HL-60/S4 treated with phorbol 12-myristate 13-acetate at 8.2 ng/mL for 4 days and 3 days (cell line): ENCODE measurements at regions not wholly inside any gene's neighbourhood (a gene's known extent, or its start where the extent isn't known, plus 50 kb on each side); places are given as distances from the start of the nearest gene placed in this dataset.

Experiments
- in situ Hi-C: fragments of 300-500 bp; cut with MboI; formaldehyde crosslinking; loops from 2 replicates; pipeline ENCODE4 v1.15.0; 2022; ENCODE audit warnings: low sequenced_read_pairs

DNA sequence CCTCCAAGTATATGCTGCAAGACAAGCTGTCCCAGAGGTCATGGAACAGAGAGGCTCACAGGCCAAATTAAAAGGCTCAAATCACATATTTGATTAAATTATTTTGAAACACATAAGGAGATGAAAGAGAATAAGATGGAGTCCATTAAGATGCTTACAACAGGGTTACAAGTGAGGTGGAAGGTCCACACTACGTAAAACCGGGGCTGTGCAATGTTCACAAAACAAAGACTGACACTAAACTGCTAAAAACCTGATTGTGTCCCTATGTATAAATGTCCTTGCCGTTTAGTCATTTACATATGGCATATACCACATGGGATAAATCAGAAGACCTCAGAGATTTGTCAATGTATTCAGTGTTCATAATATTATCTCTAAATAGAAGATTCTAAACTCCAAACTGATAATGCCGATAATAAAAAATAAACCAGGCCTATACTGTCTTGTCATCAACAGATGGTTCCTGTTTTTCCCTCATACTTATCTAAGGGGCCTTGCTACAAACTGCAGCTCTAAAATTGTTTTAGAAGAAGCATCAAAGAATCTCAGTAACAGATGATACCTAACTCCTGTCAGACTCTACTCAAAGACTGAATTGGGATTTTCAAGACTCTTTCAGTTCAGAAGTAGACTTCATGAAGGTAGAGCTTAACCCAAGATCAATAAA lies 51.8 kb upstream of the RIPOR2 start:
- in situ Hi-C loops, result no loop called here

DNA sequence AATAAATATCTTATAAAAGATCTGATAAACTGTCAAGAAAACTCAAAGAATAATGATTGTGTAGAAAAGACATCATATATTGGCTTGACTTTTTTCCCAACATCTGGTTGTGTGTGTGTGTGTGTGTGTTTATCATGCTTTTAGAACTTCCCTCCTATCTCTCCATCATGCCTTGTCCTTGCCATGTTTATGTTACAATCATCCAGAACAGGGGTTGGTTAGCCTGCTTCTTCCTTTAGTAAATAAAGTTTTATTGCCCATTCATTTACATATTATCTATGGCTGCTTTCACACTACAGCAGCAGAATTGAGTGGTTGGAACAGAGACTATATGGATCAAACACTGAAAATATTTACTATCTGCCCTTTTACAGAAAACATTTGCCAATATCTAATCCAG lies 52.8 kb upstream of the RIPOR2 start:
- in situ Hi-C loops, result no loop called here

DNA sequence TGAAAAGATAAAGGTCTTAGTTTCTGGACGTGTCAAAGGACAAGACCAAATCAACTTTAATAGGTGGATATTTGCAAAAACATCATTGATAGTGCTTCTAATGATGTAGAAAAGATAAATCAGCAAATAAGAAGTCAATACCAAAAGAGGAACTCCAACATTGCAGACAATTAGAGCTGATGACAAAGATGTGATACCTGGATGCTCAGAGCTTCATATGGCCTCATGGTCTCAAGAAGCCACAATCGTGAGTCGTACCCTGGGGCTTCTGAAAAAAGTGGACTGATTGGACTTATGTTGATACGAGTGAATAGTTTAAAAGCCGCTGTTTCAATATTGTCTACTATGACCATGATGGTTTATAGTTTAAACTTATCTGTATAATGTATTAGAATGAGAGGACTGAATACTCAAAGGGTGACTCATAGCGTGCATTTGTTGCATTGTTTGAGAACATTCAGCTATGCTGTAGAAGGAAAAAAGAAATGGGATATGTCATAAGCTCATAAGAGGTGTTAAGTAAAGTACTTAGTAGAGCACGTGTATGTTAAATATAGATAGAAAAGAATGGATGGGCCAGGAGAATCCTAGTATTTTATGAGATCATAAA lies 54.6 kb upstream of the RIPOR2 start:
- in situ Hi-C loops, result no loop called here

DNA sequence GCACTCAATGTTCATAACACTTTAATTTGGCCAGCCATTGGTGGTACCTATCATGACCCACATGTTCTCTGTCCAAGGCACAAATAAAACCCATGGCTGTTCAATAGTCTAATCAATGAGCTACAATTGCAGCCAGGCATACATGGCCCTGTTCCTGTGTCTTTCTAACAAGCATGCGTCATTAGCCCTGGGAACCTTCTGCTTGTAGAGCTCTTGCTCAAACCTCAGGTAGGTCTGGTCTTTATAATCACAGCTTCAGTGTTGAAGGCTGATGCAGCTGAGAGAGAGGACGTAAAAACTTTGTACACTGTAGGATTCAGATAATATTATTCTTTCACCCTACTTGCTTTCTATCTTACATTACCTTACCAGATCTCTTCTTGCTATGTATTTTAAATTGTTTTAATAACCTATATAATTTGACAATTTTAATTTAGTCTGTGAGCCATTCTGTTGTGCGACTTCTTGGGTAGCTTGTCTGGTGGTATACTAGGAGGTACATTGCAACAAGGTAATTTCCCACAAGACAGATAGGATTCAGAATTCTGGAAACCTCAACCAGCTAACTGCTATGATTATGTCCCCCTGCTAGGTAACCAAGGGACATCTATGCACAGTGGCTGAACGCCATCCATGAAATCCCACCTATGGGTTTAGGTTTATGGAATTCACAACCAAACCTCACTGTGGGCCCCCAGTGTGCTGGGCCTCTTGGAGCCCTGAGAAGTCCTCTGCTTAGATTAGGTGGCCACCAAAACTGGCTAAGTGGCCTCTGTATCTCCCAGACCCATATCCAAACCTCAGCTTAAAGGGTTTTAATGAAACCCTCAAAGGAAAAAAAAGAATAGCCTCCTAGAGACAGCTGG lies 55.4 kb upstream of the RIPOR2 start:
- in situ Hi-C loops, result no loop called here

DNA sequence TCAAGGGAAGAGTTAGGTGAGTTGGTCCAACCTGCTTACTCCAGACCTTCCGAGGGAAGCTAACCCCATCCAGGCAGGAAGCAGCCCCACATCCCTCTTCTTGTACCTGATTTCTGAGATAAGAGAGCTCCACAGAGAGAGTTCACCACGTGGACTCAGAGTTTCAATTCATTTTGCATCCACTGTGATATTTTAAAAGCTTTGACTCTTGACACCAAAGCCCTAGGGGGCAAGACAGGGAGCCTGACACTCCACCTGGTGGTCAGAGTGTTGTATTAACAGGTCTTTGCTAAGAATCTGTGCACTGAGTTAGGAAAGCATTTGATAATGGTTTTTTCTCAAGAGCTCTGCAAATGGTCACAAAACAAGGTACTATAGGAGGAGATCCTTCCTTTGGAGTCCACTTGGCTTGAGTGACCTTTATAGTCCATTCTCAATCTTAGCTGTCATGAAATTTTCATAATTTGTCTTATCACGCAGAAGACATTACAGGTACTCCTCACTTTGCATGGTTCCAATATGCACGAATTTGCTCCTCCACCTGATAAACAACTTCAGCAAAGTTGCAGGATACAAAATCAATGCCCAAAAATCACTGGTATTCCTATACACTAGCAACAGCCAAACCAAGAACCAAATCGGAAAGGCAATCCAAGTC lies 56.2 kb upstream of the RIPOR2 start:
- in situ Hi-C loops, result no loop called here

DNA sequence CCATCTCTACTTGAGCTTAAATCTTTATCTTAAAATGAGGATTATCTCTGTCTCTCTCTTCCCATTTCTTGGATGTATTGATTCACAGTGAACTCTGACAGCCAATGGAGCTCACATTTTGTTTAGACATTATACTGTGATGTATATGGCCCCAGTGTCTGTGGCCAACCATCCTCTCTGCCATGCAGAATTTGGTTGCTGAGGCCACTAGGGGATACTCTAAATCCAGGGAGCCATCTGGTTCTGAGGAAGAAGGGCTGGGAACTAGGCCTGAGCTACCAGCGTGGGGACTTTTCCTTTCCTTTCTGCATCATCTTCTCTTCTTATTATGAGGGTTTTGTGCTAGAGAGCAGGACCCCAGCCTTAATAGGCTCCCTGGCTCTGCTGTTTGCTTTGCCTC lies 59.1 kb upstream of the RIPOR2 start:
- in situ Hi-C loops, result no loop called here

DNA sequence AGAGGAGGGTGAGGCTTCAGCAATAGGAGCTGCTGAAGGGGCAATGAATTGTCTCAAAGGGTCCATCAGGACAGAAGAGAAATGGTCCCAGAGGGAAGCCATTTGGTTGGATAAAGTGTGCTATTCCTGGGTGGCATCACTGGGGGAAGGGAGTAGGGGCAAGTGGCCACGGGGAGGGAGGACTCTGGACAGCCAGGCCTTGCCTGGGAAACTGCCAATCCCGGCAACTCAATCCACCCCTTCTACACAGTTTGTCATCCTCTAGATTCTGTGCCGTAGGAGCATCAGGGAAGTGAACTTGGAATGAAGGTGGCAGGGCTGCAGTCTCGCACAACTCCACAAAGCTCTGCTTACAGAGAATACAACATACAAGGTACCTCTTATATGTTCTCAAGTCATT lies 59.5 kb upstream of the RIPOR2 start:
- in situ Hi-C loops, result no loop called here

DNA sequence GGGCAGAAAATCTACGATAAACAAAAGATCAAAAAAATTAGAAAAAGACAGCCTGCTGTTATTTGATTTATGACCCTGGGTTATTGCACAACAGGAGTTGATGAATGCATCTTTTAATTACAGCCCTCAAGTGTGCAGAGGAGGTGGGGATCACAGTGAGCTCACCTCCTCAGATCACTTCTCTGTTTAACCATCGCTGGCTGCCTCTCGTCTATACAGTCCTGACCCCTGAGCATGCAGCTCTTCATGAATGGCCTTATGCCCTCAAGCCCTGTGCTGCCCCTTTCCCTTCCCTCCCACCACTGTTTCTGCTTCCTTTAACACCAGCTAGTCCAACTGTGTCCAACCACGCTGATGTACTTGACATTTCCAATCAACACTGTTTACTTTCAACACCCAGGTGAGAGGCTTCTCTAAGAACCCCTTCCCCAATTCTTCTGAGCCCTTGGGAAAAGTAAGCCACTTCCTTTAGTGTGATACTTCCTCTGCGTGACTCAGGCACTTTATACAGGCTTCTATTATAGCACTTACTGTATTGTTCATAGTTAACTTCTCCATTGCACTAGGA lies 60.6 kb upstream of the RIPOR2 start:
- in situ Hi-C loops, result no loop called here

DNA sequence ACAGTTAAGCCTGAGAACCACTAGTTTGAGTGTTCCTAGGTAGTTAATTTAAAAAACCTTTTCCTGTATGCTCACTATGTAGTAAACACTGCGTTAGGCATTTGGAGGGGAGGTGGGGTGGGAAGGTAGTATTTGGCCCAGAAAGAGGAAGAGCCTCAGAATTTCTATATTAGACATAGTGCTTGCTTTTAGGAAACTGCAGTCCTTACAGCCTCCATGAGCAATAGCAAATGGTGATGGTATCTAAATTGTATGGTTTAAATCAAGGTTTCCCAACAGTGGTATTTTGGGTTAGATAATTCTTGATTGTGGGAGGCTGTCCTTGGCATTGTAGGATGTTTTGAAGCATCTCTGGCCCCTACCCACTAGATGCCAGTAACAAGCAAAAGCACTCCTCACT lies 61.5 kb upstream of the RIPOR2 start:
- in situ Hi-C loops, result no loop called here

DNA sequence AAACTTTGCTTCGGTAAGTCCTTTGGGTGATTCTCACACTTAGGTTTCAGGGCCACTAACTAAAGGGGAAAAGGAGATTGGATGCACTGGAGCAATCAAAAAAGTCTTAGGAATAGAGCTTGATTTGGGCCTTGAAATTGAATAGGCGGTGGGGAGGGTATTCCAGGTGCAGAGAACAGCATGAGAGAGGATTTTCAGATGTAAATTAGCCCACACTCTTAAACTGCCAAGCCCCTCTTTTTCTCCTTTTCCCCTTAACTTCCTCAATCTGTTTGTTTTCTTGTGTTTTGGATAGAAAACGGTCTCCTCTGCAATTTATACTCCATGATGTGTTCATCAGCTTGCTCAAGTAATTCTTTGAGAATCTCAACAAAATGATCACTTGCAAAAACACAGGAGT lies 62.1 kb upstream of the RIPOR2 start:
- in situ Hi-C loops, result no loop called here

DNA sequence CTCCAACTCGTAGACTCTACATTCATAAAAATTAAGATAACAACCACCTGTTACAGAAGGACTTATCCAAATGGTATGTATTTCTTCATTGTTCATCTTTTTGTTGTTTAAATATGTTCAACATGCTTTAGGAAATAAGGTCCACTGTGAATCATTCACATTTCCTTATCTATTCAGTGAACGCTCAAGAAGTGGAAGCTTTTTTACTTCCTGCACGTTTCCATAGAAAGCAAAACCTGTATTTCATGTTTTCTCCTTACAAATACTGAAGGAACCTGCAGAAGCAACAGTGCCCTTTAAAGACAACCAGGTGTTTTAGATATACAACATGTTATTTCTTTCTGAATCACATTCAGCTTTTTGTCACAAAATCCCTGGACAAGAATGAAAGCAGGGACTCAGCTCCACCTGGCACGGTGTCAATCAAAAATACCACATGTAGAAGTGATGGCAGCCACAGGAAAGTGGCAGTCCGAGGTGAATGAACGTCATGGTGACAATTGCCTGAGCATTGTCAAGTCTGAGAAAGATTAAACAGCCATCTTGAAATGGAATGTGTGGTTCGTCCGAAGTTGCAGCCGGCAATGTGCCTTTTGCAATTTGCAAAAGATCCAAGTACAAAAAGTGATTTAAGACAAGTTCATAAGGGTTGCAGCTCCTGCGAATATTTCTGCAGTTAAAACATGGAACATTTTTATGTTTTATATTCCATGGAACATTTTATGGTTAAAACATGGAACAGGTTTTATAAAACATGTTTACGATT lies 66.7 kb upstream of the RIPOR2 start:
- in situ Hi-C loops, result no loop called here

DNA sequence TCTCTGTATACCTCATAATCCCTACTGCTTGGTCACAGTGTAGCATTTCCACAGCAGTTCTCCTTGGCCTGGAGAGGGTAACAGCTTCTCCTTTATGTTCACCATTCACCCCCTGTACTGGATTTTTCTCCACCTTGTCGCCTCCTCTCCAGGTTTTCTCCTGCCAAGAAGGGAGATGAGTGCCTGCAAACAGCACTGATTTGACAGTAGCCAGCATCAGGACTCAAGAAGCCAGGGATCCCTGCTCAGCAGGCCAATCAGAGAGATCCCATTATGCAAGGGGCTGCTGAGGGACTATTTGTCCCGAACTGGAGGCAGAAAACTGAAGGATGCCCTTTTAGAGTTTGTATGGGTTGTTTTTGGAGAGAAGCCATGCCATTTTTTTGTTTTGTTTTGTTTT lies 68.6 kb upstream of the RIPOR2 start:
- in situ Hi-C loops, result no loop called here

DNA sequence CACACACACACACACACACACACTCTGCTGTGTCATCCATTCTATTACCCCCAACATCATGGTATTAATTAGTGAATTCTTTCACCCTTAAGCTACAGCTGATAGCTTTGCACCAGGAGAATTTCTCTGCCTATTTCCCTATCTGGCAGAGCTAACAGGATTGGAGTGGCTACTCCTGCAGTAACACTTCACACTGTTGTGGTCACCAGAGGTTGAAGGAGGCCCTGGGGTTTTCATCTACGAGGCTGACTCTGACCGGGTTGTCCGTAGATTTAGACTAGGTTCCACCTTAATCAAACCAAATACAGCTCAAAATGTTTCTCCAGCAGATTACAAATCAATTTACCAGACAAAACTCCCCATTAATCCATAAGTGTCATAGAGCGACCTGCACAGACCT lies 69.2 kb upstream of the RIPOR2 start:
- in situ Hi-C loops, result no loop called here

DNA sequence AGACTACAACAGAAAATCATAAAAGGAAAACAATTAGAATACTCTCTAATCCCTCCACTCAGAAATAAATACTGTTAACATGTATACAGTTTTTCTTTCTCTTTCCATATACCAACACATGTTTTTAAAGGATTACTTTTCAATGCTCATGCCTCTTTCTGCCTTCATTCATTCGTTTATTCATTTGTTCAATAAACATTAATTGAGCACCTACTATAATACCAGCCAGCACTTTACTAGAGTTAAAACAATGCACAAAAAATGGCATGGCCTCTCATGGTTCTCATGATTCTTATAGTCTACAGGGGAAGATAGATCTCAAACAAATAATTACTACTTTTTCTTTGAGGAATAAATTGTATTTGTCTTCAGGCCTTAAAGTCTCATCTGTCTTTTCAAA lies 70.3 kb upstream of the RIPOR2 start:
- in situ Hi-C loops, result no loop called here

DNA sequence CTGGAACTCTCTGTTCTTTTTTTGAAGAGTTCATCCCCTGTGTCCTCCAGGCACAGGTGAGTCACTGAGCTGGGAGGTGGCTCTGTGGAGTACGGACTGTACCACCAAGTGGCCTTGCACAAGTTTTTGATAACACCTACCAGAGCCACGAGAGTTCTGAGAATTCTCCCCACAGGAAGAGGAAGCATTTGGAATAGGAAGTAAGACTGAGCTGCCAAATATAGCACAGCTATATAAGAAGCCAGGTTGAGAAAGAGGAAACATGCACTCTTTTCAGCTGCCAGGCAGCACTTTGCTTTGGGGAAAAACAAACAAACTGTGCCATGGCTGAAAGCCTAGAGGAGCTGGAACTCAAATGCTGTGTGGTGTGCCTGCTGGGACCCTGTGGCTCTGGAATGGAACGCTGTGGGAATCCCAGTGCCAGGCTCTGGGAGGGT lies 70.8 kb upstream of the RIPOR2 start:
- in situ Hi-C loops, result no loop called here

DNA sequence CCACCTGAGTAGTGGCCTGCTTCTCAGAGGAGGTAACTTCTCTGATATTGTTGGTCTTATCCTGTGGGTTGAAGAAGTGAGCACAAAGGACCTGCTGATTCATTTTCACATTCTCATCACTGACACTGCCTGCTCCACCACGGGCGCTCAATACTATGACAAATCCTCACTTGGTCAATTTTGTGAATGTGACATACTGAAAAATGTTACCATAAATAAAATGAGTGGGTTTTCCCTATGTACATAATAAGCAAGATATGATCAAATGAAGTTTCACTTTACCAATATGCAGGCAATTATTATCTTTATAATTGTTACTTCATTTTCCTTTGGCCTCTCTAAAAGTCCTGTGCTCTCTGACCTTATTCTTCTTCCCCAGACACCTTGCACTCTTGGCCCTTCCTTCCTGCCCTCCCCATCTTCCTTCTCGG lies 71.5 kb upstream of the RIPOR2 start:
- in situ Hi-C loops, result no loop called here

DNA sequence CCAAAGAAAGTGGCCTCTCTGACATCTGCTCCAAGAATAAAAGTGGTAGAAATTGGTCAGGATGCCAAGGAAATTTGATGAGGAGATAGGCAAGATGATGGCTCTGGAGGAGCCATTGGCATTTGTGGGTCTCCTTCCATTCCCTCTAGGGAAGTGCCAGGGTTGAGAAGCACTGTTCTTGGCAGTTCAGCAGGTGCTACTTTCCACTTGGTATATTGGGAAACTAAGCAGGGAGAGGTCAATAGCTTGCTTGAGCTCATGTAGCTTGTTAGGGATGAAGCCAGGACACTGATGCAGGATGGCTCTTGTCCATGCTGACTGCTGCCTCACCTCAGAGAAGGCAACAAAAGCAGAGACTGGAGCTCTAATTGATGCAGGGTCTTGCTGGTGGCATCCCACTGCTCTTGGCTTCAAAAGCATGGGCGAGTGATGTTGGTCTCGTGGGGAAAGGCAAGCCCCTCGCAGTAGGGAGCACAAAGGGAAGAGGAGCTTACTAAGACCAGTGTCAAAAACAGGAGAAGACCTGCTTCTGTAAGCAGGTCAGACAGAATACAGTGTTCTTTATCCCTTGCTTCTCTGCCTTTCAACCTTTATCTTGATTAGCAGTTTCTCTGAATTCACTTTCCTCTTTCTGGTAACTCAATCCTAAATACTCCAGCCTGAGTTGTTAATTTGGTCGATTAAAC lies 73.1 kb upstream of the RIPOR2 start:
- in situ Hi-C loops, result no loop called here

DNA sequence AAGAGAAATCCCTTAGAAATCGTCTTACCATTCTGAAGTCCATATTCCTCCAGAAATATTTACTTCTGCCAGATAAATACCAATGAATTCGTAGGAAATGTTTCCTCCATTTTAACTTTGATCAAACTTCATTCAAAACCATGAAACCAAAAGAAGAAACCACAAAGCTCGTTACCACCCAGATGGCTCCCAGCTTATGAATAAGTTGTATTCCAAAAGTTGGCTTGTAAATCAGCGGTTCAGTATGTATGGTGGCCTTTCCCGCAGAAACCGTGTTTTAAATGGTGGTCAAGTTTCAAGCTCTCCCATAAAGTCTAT lies 73.6 kb upstream of the RIPOR2 start:
- in situ Hi-C loops, result no loop called here

DNA sequence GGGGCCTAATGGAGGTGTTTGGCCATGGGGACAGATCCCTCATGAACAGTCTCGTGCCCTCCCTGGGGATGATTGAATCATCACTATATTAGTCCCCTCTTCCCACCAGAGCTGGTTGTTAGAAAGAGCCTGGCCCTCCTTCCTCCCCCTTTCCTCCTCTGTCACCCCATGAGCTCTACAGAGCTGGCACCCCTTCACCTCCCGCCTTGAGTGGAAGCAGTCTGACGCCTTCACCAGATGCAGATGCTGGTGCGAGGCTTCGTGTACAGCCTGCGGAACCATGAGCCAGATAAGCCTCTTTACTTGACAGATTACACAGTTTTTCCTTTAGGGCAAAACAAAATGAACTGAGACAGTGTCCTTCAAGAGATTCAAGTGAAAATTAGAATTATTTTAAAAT lies 74.4 kb upstream of the RIPOR2 start:
- in situ Hi-C loops, result loop anchor here (10.0 kb wide), 1 partner anchor 155 kb away; no protein-coding TSS in a partner anchor
